A673 (cell line): ENCODE measurements at regions not wholly inside any gene's neighbourhood (a gene's known extent, or its start where the extent isn't known, plus 50 kb on each side); places are given as distances from the start of the nearest gene placed in this dataset.

Experiments
- EZH2 ChIP-seq: fragments of 200-600 bp; sonication (generic); IDR thresholded peaks from 2 replicates; pipeline ENCODE4 v1.6.1; 2017; ENCODE audit warnings: borderline replicate concordance, low read depth, mild to moderate bottlenecking, mixed read lengths, antibody characterized with exemption, low read length; ENCODE audit not compliant: poor library complexity, severe bottlenecking
- TF ChIP-seq, protein P1 (sequence below): fragments of 300-800, 200-600 bp; sonication (generic); conservative IDR thresholded peaks from 2 replicates; pipeline ENCODE4 v1.5.1; 2017; ENCODE audit warnings: low read depth, mild to moderate bottlenecking, antibody characterized with exemption, low read length, moderate library complexity, mixed read lengths

DNA sequence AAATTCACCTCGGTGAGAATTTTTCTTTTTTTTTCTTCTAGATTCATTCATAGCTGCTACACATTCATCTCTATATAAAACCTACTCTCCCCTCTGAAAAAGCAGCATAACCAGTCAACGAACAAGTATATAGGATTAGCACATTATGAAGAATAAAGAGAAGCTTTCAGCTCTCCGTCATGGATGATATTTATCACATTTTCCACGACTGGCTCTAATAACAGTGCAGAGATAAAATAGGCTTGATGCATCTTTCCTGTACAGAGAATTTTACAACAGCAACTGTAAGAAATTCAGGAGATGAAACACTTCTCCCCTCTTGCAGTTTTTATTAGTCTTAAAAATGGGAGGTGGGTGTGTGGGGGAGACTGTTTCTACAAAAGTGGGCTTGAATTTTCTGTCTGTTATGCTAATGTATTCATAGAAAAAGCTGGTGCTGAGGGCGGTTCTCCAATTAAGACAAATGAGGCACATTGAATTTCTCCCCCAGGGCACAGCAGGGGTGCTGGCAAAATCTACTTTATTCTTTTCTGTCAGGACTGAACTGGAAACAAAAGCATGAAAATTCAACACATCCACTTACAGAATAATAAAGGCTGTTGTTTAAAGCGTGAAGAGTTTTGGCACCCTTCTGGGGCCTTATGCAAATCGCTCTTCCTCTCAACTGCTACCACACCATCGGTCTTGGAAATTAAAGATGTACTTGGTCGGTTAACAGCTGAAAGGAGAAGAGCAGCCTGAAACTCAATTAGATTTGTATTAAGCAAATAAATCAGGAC is 233.9 kb upstream of the ZNF608 start:
- TF ChIP-seq, protein P1, sequence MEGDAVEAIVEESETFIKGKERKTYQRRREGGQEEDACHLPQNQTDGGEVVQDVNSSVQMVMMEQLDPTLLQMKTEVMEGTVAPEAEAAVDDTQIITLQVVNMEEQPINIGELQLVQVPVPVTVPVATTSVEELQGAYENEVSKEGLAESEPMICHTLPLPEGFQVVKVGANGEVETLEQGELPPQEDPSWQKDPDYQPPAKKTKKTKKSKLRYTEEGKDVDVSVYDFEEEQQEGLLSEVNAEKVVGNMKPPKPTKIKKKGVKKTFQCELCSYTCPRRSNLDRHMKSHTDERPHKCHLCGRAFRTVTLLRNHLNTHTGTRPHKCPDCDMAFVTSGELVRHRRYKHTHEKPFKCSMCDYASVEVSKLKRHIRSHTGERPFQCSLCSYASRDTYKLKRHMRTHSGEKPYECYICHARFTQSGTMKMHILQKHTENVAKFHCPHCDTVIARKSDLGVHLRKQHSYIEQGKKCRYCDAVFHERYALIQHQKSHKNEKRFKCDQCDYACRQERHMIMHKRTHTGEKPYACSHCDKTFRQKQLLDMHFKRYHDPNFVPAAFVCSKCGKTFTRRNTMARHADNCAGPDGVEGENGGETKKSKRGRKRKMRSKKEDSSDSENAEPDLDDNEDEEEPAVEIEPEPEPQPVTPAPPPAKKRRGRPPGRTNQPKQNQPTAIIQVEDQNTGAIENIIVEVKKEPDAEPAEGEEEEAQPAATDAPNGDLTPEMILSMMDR: no peak
- no peak for TF ChIP-seq EZH2
